Esophagus muscularis mucosa (tissue), 4 donors: ENCODE measurements at regions not wholly inside any gene's neighbourhood (a gene's known extent, or its start where the extent isn't known, plus 50 kb on each side); places are given as distances from the start of the nearest gene placed in this dataset.

Experiments used
- DNase-seq: peaks from one replicate; pipeline ENCODE4 v3.0.0-alpha.2; 2017; ENCODE audit errors: extremely low spot score
- H3K27ac ChIP-seq, 4 donors: fragments of 200-600 bp; sonication (generic); replicated peaks in 1 of 4; 1 replicate in 3 of 4; 2 replicates in 1 of 4; pipeline ENCODE4 v1.5.1; 2016 to 2019; ENCODE audit warnings: mild to moderate bottlenecking in 1 of 4
- H3K27me3 ChIP-seq, 4 donors: fragments of 200-600 bp; sonication (generic); one replicate each; pipeline versions ENCODE4 v1.5.1 to v1.6.0; 2016 to 2019
- H3K36me3 ChIP-seq, 4 donors: fragments of 200-600 bp; sonication (generic); one replicate each; pipeline ENCODE4 v1.5.1; 2016 to 2019
- H3K4me1 ChIP-seq, 4 donors: fragments of 200-600 bp; sonication (generic); one replicate each; pipeline ENCODE4 v1.5.1; 2016 to 2019
- H3K4me3 ChIP-seq, 4 donors: fragments of 200-600 bp; sonication (generic); 1 replicate in 2 of 4; 2 replicates in 2 of 4; pipeline ENCODE4 v1.5.1; 2016 to 2019; ENCODE audit warnings: mild to moderate bottlenecking in 4 of 4, moderate library complexity in 1 of 4
- H3K9me3 ChIP-seq, 4 donors: fragments of 200-600 bp; sonication (generic); 1 replicate in 3 of 4; 2 replicates in 1 of 4; pipeline ENCODE4 v1.5.1; 2016 to 2019
- CTCF ChIP-seq, 3 experiments: fragments of 200-600 bp in 2 of 3; fragments of 450-650 bp in 1 of 3; sonication (generic) in 2 of 3; IDR thresholded peaks; one replicate each; pipeline ENCODE4 v1.5.1; 2017 to 2019; ENCODE audit warnings: antibody characterized with exemption in 3 of 3, mild to moderate bottlenecking in 2 of 3, moderate library complexity in 1 of 3
- EP300 ChIP-seq: sonication (generic); formaldehyde crosslinking; IDR thresholded peaks from one replicate; pipeline ENCODE4 v1.6.1; 2017; ENCODE audit warnings: antibody characterized with exemption
- POLR2A ChIP-seq: fragments of 450-650 bp; IDR thresholded peaks from one replicate; pipeline ENCODE4 v1.6.1; 2017; ENCODE audit warnings: antibody characterized with exemption, moderate library complexity, mild to moderate bottlenecking, low read depth
- POLR2AphosphoS5 ChIP-seq, 2 donors: sonication (generic); formaldehyde crosslinking; IDR thresholded peaks; one replicate each; pipeline ENCODE4 v1.6.1; 2017; ENCODE audit warnings: antibody characterized with exemption in 2 of 2
- WGBS: methylation state at CpG from one replicate; pipeline ENCODE4 v1.1.5; 2018; 5-methylcytosine and 5-hydroxymethylcytosine counted together
- intact Hi-C: fragments of 100-400 bp; cut with DNase I; formaldehyde crosslinking; loops from one replicate; pipeline ENCODE4 v1.15.1; 2023

- TF ChIP-seq CTCF (IDR thresholded peaks at IDR 0.05), result no peak
- no peak for TF ChIP-seq EP300
- TF ChIP-seq POLR2AphosphoS5 (IDR thresholded peaks at IDR 0.05), result no peak
- TF ChIP-seq POLR2A, result no peak
- intact Hi-C loops, result no loop called here
- 71% methylated on average over 5 of the region's 5 CpGs for WGBS
- Histone ChIP-seq H3K27ac (no peak overlapping the region), H3K4me1 (no peaks in the 10 kb centered on the region), H3K36me3 (no peaks in the 10 kb centered on the region), H3K9me3 (no peaks in the 10 kb centered on the region), H3K4me3 (no peak overlapping the region), H3K27me3 (peaks cover 0 to 27% (median 0%) of the 10 kb centered on the region in 4 donors)
- DNase-seq, result no peak
Measured at GRCh38 chr10:2950546-2950945, 116.8 kb upstream of the PFKP start.

- intact Hi-C loops, result no loop called here
- WGBS, result 89% methylated on average over 20 of the region's 20 CpGs
- no peaks in the 10 kb centered on the region for H3K4me1 ChIP-seq
- DNase-seq, result no peak
- H3K27ac ChIP-seq, result no peak overlapping the region
- H3K4me3 ChIP-seq, result no peak overlapping the region
- TF ChIP-seq CTCF (IDR thresholded peaks at IDR 0.05), result no peak
- no peak for TF ChIP-seq POLR2AphosphoS5 (IDR thresholded peaks at IDR 0.05)
- TF ChIP-seq EP300, result no peak
- no peak for TF ChIP-seq POLR2A
- no peaks in the 10 kb centered on the region for H3K36me3 ChIP-seq
- H3K9me3 ChIP-seq, result no peaks in the 10 kb centered on the region
- H3K27me3 ChIP-seq, result peaks cover 0 to 28% (median 0%) of the 10 kb centered on the region in 4 donors
Measured at GRCh38 chr10:2949948-2950354, 117.4 kb upstream of the PFKP start.

GRCh38 chr10:2949221-2949947 is 118.0 kb upstream of the PFKP start:
- H3K4me1 ChIP-seq, result no peaks in the 10 kb centered on the region
- WGBS, result 84% methylated on average over 11 of the region's 12 CpGs
- no peak for TF ChIP-seq POLR2AphosphoS5 (IDR thresholded peaks at IDR 0.05)
- DNase-seq, result no peak
- intact Hi-C loops, result no loop called here
- H3K27ac ChIP-seq, result no peak overlapping the region
- H3K36me3 ChIP-seq, result no peaks in the 10 kb centered on the region
- H3K27me3 ChIP-seq, result peaks cover 0 to 28% (median 0%) of the 10 kb centered on the region in 4 donors
- no peaks in the 10 kb centered on the region for H3K9me3 ChIP-seq
- no peak overlapping the region for H3K4me3 ChIP-seq

- intact Hi-C loops, result no loop called here
- no peak for DNase-seq
- H3K27me3 ChIP-seq, result peaks cover 0 to 33% (median 0%) of the 10 kb centered on the region in 4 donors
- no peak overlapping the region for H3K4me3 ChIP-seq
- H3K4me1 ChIP-seq, result no peaks in the 10 kb centered on the region
- no peak for TF ChIP-seq EP300
- TF ChIP-seq CTCF (IDR thresholded peaks at IDR 0.05), result no peak
- TF ChIP-seq POLR2A, result no peak
- TF ChIP-seq POLR2AphosphoS5 (IDR thresholded peaks at IDR 0.05), result no peak
- H3K27ac ChIP-seq, result no peak overlapping the region
- no peaks in the 10 kb centered on the region for H3K9me3 ChIP-seq
- WGBS, result 84% methylated on average over 1 of the region's 1 CpG
- no peaks in the 10 kb centered on the region for H3K36me3 ChIP-seq
Measured at GRCh38 chr10:2948127-2948854, 119.1 kb upstream of the PFKP start.

- H3K4me1 ChIP-seq, result no peaks in the 10 kb centered on the region
- H3K9me3 ChIP-seq, result no peaks in the 10 kb centered on the region
- no peak overlapping the region for H3K27ac ChIP-seq
- H3K27me3 ChIP-seq, result peaks cover 0 to 33% (median 0%) of the 10 kb centered on the region in 4 donors
- 96% methylated on average over 2 of the region's 5 CpGs for WGBS
- no peak for TF ChIP-seq POLR2AphosphoS5 (IDR thresholded peaks at IDR 0.05)
- no peak for TF ChIP-seq POLR2A
- TF ChIP-seq EP300, result no peak
- TF ChIP-seq CTCF (IDR thresholded peaks at IDR 0.05), result no peak
- H3K4me3 ChIP-seq, result no peak overlapping the region
- DNase-seq, result no peak
- no peaks in the 10 kb centered on the region for H3K36me3 ChIP-seq
- intact Hi-C loops, result no loop called here
Measured at GRCh38 chr10:2944788-2945187, 122.6 kb upstream of the PFKP start.
